ENCODE measurements at regions not wholly inside any gene's neighbourhood (a gene's known extent, or its start where the extent isn't known, plus 50 kb on each side); places are given as distances from the start of the nearest gene placed in this dataset.

DNA sequence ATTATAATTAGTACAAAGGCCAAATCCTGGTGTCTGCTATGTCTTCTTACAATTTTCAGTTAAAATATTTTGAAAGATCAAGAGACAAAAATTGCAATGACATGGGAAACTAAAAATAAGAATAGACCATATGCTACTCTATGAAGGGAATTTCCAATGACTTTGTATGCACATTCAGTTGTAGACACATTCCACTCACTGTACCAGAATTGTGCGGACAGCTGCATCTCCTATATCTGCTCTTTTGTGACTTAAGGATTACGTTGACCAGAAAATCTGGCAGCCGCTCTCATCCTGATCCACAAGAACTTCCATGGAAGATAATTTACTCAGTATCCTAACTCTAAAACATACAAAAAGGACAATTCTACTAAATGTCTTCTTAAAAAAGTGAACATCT is 493.9 kb upstream of the KCNMB2 start:
- Histone ChIP-seq H3K4me2 (ENCODE audit: low read length) (no peak overlapping the region), H2BK12ac (ENCODE audit: low read length) (no peak overlapping the region), H4K12ac (ENCODE audit: low read depth, low read length) (no peak overlapping the region), H4K91ac (ENCODE audit: low read depth, low read length) (no peak overlapping the region), H2BK120ac (ENCODE audit: insufficient read depth, low read length, poor library complexity) (no peak overlapping the region), H2AK5ac (ENCODE audit: low read length) (no peak overlapping the region), H3K14ac (ENCODE audit: low read length) (no peak overlapping the region), H3K23ac (ENCODE audit: low read length) (no peak overlapping the region), H2AFZ (ENCODE audit: insufficient read depth, low read length, poor library complexity) (no peak overlapping the region), H3K79me2 (ENCODE audit: control insufficient read depth, insufficient read depth, low read length, poor library complexity) (no peaks in the 10 kb centered on the region), H3K18ac (ENCODE audit: low read length) (no peak overlapping the region), H3K36me3 (ENCODE audit: control insufficient read depth in 1 of 2, insufficient read depth in 2 of 2, low read length in 2 of 2) (no peaks in the 10 kb centered on the region), H2BK5ac (ENCODE audit: low read depth, low read length, poor library complexity) (no peak overlapping the region), H4K8ac (ENCODE audit: low read depth, low read length) (no peak overlapping the region), H3K4me3 (ENCODE audit: low read depth, low read length) (no peak overlapping the region), H3K9ac (ENCODE audit: low read length) (no peak overlapping the region), H3K27ac (ENCODE audit: low read depth, low read length) (no peak overlapping the region), H3K9me3 (ENCODE audit: insufficient read depth, low read depth, low read length) (no peaks in the 10 kb centered on the region), H3K79me1 (ENCODE audit: low read length) (no peaks in the 10 kb centered on the region), H3K4ac (ENCODE audit: low read depth, low read length) (no peak overlapping the region), H3K4me1 (ENCODE audit: control insufficient read depth in 1 of 2, insufficient read depth in 2 of 2, low read length in 2 of 2) (no peaks in the 10 kb centered on the region), H3K27me3 (ENCODE audit: insufficient read depth, low read length) (no peaks in the 10 kb centered on the region)
- no CpG with 5 or more reads among the region's 3 CpGs for WGBS (ENCODE audit: extremely low coverage, insufficient coverage, insufficient read length)
- no peak for DNase-seq

DNA sequence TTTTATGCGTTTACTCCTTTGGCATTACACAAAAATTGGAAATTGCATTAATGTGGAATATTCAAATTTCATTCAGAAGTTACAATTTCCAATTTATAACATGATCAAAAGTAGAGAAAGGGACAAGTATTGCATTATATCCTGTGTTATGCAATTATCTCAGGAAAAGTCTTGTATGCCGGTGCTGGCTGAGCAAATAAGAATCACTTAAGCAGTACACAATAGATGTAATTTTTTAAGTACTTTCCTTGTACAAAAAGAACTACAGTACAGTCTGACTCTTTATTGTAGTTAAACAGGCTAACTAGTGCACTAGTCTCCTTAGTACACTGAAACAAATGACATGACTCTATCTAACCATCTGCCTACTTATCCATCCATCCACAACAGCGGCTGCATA is 493.2 kb upstream of the KCNMB2 start:
- Histone ChIP-seq H3K79me2 (ENCODE audit: control insufficient read depth, insufficient read depth, low read length, poor library complexity) (no peaks in the 10 kb centered on the region), H3K36me3 (ENCODE audit: control insufficient read depth in 1 of 2, insufficient read depth in 2 of 2, low read length in 2 of 2) (no peaks in the 10 kb centered on the region)
- no CpG with 5 or more reads among the region's 3 CpGs for WGBS (ENCODE audit: extremely low coverage, insufficient coverage, insufficient read length)

DNA sequence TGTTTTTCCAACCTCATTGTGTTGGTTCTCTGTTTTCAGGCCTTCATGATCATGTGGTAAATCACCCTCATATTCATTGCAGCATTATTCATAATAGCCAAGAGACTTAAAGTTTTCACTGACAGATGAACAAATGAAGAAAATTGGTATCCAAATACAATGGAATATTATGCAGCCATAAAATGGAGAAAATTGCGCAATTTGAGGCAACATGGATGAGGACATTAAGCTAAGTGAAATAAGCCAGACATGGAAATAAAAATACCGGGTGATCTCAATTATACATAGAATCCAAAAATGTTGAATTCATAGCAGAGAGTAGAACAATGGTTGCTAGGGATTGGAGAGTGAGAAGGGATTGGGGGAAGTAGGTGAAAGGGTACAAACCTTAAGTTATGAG is 491.9 kb upstream of the KCNMB2 start:
- Histone ChIP-seq H3K4me3 (ENCODE audit: low read depth, low read length) (no peak overlapping the region), H2BK12ac (ENCODE audit: low read length) (no peak overlapping the region), H3K9ac (ENCODE audit: low read length) (no peak overlapping the region), H3K9me3 (ENCODE audit: insufficient read depth, low read depth, low read length) (no peaks in the 10 kb centered on the region), H3K79me2 (ENCODE audit: control insufficient read depth, insufficient read depth, low read length, poor library complexity) (no peaks in the 10 kb centered on the region), H4K91ac (ENCODE audit: low read depth, low read length) (no peak overlapping the region), H2BK120ac (ENCODE audit: insufficient read depth, low read length, poor library complexity) (no peak overlapping the region), H4K8ac (ENCODE audit: low read depth, low read length) (no peak overlapping the region), H3K4ac (ENCODE audit: low read depth, low read length) (no peak overlapping the region), H2BK5ac (ENCODE audit: low read depth, low read length, poor library complexity) (no peak overlapping the region), H4K12ac (ENCODE audit: low read depth, low read length) (no peak overlapping the region), H3K18ac (ENCODE audit: low read length) (no peak overlapping the region), H3K27ac (ENCODE audit: low read depth, low read length) (no peak overlapping the region), H2AFZ (ENCODE audit: insufficient read depth, low read length, poor library complexity) (no peak overlapping the region), H3K4me1 (ENCODE audit: control insufficient read depth in 1 of 2, insufficient read depth in 2 of 2, low read length in 2 of 2) (no peaks in the 10 kb centered on the region), H3K27me3 (ENCODE audit: insufficient read depth, low read length) (no peaks in the 10 kb centered on the region), H3K23ac (ENCODE audit: low read length) (no peak overlapping the region), H3K36me3 (ENCODE audit: control insufficient read depth in 1 of 2, insufficient read depth in 2 of 2, low read length in 2 of 2) (no peaks in the 10 kb centered on the region), H3K4me2 (ENCODE audit: low read length) (no peak overlapping the region), H3K14ac (ENCODE audit: low read length) (no peak overlapping the region), H3K79me1 (ENCODE audit: low read length) (no peaks in the 10 kb centered on the region), H2AK5ac (ENCODE audit: low read length) (no peak overlapping the region)
- DNase-seq, result no peak
- no CpG with 5 or more reads among the region's 2 CpGs for WGBS (ENCODE audit: extremely low coverage, insufficient coverage, insufficient read length)

More for the DNA sequence above, 493.2 kb upstream of the KCNMB2 start:
- no peak overlapping the region for H4K12ac ChIP-seq (ENCODE audit: low read depth, low read length)
- no peak overlapping the region for H3K4me2 ChIP-seq (ENCODE audit: low read length)
- H3K79me1 ChIP-seq (ENCODE audit: low read length), result no peaks in the 10 kb centered on the region
- no peak overlapping the region for H2BK5ac ChIP-seq (ENCODE audit: low read depth, low read length, poor library complexity)
- no peak overlapping the region for H3K4me3 ChIP-seq (ENCODE audit: low read depth, low read length)
- H3K27ac ChIP-seq (ENCODE audit: low read depth, low read length), result no peak overlapping the region
- no peak overlapping the region for H2BK120ac ChIP-seq (ENCODE audit: insufficient read depth, low read length, poor library complexity)
- H3K4ac ChIP-seq (ENCODE audit: low read depth, low read length), result no peak overlapping the region
- H4K91ac ChIP-seq (ENCODE audit: low read depth, low read length), result no peak overlapping the region
- H3K18ac ChIP-seq (ENCODE audit: low read length), result no peak overlapping the region
- no peak overlapping the region for H4K8ac ChIP-seq (ENCODE audit: low read depth, low read length)
- H3K9ac ChIP-seq (ENCODE audit: low read length), result no peak overlapping the region
- H3K14ac ChIP-seq (ENCODE audit: low read length), result no peak overlapping the region
- H3K23ac ChIP-seq (ENCODE audit: low read length), result no peak overlapping the region
- H2BK12ac ChIP-seq (ENCODE audit: low read length), result no peak overlapping the region
- H2AK5ac ChIP-seq (ENCODE audit: low read length), result no peak overlapping the region
- H3K4me1 ChIP-seq (ENCODE audit: control insufficient read depth in 1 of 2, insufficient read depth in 2 of 2, low read length in 2 of 2), result no peaks in the 10 kb centered on the region
- no peaks in the 10 kb centered on the region for H3K27me3 ChIP-seq (ENCODE audit: insufficient read depth, low read length)
- no peak overlapping the region for H2AFZ ChIP-seq (ENCODE audit: insufficient read depth, low read length, poor library complexity)
- DNase-seq, result no peak
- H3K9me3 ChIP-seq (ENCODE audit: insufficient read depth, low read depth, low read length), result no peaks in the 10 kb centered on the region

DNA sequence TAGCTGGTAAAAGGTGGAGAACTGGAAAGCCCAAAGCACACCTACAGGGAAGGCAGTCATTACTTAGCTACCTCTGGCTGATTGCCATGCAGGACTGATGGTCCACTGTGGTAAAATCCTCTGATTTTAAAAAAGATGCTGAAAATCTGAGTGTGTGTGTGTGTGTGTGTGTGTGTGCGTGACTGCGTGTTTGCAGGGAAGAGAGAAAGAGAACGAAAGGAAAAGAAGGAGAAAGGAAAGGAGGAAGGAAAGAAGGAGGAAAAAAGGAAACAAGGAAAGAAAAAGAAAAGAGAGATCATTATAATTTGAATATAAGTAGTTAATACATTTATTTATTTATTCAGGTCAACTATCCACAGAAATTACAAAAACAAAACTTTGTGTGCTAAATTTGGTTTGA is 488.7 kb upstream of the KCNMB2 start:
- H3K4me1 ChIP-seq (ENCODE audit: control insufficient read depth in 1 of 2, insufficient read depth in 2 of 2, low read length in 2 of 2), result no peaks in the 10 kb centered on the region
- no peak overlapping the region for H2AK5ac ChIP-seq (ENCODE audit: low read length)
- no peak overlapping the region for H3K4ac ChIP-seq (ENCODE audit: low read depth, low read length)
- no peak overlapping the region for H3K4me2 ChIP-seq (ENCODE audit: low read length)
- H3K23ac ChIP-seq (ENCODE audit: low read length), result no peak overlapping the region
- no peaks in the 10 kb centered on the region for H3K36me3 ChIP-seq (ENCODE audit: control insufficient read depth in 1 of 2, insufficient read depth in 2 of 2, low read length in 2 of 2)
- H3K18ac ChIP-seq (ENCODE audit: low read length), result no peak overlapping the region
- no peaks in the 10 kb centered on the region for H3K9me3 ChIP-seq (ENCODE audit: insufficient read depth, low read depth, low read length)
- no peak overlapping the region for H2BK12ac ChIP-seq (ENCODE audit: low read length)
- H4K91ac ChIP-seq (ENCODE audit: low read depth, low read length), result no peak overlapping the region
- no peak overlapping the region for H2BK120ac ChIP-seq (ENCODE audit: insufficient read depth, low read length, poor library complexity)
- no peak overlapping the region for H3K9ac ChIP-seq (ENCODE audit: low read length)
- no peak overlapping the region for H3K27ac ChIP-seq (ENCODE audit: low read depth, low read length)
- no peaks in the 10 kb centered on the region for H3K27me3 ChIP-seq (ENCODE audit: insufficient read depth, low read length)
- no peak overlapping the region for H2BK5ac ChIP-seq (ENCODE audit: low read depth, low read length, poor library complexity)
- no peaks in the 10 kb centered on the region for H3K79me2 ChIP-seq (ENCODE audit: control insufficient read depth, insufficient read depth, low read length, poor library complexity)
- H4K12ac ChIP-seq (ENCODE audit: low read depth, low read length), result no peak overlapping the region
- no peak overlapping the region for H2AFZ ChIP-seq (ENCODE audit: insufficient read depth, low read length, poor library complexity)
- H3K14ac ChIP-seq (ENCODE audit: low read length), result no peak overlapping the region
- no peak overlapping the region for H3K4me3 ChIP-seq (ENCODE audit: low read depth, low read length)
- H4K8ac ChIP-seq (ENCODE audit: low read depth, low read length), result no peak overlapping the region
- no CpG with 5 or more reads among the region's 3 CpGs for WGBS (ENCODE audit: extremely low coverage, insufficient coverage, insufficient read length)
- no peaks in the 10 kb centered on the region for H3K79me1 ChIP-seq (ENCODE audit: low read length)
- no peak for DNase-seq

All from trophoblast cell (in vitro differentiated cells and primary cell).